ENCODE measurements at regions not wholly inside any gene's neighbourhood (a gene's known extent, or its start where the extent isn't known, plus 50 kb on each side); places are given as distances from the start of the nearest gene placed in this dataset.
"Not testable (repeated sequence)": the region's sequence is repeated elsewhere in the genome, so short reads cannot be mapped to it uniquely, and the experiment has no call there.

DNA sequence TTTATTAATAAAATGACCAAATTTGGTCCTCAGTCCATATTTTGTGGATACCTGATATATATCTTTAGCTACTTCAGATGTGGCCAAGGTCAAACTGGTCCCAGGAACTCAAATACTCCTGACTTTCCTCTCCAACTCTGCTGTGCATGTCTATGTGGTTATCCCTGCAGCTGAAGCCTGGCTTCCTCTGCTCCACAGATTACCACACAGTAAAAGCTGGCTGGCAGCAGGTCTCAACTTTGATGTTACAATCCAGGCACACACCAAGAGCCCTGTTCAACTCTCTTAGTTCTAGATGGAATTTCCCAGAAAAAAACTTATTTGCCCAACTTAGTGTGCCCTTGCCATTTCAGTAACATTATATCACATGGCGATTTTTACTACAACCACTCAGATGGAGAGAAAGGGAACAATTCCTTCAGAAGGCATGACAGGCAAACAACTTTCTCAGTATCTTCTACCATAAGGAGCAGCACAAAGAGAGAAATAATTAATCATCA, 479.5 kb downstream of the PLPP3 start:
- no peak for DNase-seq

DNA sequence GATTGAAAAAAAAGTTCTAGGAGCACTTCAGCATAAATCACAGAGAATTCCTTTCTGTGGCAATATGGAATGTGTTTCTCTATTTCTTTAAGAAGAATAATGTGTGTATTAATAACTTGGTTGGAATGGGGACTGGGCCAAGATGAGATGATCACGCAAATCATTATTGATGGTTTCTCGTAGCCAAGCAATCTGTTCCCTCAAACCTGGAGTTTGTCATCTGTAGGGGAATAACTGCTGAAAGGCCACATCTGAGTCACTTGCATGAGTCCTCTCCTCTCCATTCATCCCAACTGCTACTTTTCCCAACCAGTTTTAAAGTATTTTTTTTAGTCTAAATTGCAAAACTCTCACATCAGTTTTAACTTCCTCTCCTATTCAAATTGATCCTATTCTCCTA, 480.4 kb downstream of the PLPP3 start:
- DNase-seq = no peak

DNA sequence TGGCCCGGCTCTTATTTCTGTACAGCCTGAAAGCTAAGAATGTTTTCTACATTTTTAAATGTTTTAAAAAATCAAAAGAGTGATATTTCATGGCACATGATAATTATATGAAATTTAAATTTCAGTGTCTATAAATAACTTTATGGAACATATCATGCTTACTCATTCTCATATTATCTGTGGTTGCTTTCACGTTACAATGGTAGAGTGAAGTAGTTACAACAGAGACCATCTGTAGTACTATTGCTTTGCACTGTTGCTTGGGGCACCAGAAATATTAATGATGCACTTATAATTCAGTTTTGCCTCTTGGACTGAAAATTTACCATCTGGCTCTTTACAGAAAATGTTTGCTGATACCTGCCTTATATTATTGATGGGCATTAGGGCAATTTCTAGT, 481.6 kb downstream of the PLPP3 start:
- no peak for DNase-seq

DNA sequence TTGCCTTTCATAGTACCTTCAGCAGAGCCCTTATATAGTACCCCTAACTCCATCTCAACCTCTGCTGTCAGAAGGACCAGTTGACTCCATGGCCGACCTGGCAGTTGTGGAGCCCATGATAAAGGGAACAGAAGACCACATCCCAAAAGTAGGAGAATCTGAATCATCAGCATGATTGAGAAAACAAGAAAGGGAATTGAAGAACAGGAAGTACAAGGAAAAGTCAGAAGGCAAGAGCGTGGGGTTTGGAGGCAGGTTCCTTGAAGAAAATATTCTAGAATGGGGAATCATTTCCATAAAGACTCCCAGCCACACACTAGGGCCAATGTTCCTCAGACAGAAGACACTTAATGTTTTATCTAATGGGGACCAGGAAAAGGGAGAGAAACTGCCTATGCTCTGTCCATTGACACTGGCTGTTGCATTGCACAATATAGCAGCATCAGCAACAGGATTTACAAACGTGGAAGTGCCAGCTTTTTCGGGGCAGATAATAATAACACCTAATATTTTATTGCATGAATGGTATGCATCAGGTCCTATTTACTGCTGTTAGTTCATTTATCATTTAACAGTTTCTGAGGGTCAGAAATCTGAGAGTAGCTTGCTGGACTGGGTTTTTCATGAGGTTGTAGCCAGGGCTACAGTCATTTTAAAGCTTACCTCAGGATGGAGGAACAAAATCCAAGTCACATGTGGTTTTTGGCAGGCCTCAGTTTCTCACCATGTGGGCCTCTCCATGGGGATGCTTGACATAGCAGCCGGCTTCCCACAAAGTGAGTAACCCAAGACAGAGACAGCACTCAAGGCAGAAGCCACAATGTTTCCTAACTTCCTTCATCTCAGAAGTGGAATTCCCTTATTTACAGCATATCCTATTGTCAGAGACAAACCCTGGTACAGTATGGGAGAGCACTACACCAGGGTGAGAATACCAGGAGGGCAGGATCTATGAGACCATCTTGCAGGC, 483.4 kb downstream of the PLPP3 start:
- no peak for DNase-seq

DNA sequence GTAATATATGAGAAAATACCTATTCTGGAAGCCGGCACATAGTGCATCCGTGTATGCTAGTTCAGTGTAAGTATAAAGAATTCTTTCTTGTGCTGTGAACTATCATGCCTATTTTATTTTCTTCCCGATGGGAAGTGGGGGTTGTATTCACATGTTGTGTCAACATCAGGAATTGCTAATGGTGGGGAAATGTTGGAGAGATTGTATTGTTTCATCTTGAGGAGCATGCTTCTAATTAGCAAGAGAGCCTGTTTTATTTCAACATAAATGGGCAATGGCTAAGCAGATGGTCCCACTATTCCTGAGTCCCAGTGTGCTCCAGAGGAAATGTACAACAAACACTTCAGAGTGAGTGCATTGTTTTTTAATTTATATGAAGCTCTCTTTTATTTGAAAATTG, 485.2 kb downstream of the PLPP3 start:
- DNase-seq = no peak

DNA sequence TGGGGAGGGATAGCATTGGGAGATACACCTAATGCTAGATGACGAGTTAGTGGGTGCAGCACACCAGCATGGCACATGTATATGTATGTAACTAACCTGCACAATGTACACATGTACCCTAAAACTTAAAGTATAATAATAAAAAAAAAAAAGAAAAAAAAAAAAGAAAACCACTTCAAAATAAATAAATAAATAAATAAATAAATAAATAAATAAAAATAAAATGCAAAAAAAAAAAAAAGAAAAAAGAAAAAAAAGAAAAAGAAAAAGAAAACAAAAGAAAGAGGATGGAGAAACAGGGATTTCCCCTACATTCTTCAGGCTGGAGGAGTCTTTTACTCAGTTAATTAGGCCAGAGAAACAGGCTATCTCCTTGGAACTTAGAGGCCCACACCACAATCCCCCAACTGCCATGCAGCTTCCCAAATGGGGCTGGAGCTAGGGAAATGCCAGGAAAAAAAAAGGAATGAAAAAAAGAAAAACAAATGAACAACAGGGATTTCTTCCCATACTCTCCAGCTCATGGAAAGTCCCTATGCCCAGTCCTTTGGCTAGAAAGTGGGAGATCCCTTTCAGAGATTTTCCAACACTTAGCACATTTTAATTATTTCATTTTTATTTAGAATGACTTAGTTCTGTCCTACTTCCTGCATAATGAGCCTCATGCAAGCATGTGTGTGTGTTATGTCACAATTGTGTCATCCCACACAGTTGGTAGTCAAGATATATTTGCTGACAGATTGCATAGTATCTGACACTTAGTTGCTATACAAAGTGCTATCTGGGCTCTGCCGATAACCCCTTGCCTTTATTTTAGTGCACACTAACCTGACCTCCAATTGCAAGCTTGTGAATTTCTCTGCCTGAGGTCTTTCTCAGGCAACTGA, 486.4 kb downstream of the PLPP3 start:
- no peak for DNase-seq

DNA sequence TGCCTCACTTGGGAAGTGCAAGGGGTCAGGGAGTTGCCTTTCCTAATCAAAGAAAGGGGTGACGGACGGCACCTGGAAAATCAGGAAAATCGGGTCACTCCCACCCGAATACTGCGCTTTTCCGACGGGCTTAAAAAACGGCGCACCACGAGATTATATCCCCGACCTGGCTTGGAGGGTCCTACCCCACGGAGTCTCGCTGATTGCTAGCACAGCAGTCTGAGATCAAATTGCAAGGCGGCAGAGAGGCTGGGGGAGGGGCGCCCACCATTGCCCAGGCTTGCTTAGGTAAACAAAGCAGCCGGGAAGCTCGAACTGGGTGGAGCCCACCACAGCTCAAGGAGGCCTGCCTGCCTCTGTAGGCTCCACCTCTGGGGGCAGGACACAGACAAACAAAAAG, 489.5 kb downstream of the PLPP3 start:
- not testable (repeated sequence) for DNase-seq

DNA sequence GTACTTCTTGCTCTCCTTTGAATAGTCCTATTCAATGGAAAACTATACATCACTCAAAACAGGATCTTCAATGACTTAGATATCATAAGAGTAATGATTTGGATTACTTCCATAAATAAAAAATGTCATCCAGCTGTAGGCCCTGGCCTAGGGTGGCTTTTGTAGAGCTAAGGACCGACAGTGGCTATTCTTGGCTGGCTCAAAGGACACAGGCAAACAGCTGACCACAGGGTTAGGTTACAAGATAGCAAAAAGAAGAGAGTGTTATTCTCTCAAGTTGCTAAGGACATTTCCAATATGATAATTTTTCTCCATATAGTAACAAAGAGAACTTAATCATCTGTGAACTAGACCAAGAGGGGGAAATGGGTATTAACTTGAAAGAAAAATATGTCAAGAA, 495.1 kb downstream of the PLPP3 start:
- DNase-seq = no peak

DNA sequence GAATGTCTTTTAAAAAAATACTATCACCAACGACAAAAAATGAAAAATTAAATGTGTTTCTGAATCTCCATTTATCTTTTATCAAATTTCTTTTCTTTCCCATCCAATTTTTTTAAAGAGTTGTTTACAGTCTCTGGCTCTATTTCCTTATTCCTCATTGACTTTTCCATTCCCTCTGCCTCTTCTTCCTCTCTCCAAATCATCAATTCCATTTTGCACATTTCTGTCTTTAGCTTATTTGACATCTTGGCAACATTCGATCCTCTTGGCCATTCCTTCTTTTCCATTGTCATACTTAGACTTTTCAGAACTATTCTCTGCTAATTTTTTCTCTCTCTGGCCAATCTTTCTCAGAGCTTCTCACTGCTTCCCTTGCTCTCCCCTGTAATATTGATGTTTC, 497.6 kb downstream of the PLPP3 start:
- no peak for DNase-seq

DNA sequence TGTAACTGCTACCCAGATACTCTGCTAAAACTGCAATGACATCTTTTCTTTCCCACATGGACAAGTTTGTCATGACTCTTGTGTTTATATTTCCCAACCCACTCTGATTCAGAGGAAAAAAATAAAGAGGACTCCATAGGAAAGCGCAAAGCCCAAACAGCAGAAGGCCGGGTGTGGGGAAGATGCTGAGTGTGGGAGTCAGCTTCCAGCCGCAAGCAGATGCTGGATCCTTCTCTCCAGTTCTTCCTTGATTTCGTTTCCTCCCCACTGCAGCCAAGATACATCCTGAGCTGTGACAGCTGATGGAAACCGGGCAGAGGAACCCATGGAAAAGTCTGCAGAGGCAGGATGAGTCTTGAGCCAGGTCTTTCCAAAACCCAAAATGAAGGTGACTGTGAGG, 498.2 kb downstream of the PLPP3 start:
- no peak for DNase-seq

DNA sequence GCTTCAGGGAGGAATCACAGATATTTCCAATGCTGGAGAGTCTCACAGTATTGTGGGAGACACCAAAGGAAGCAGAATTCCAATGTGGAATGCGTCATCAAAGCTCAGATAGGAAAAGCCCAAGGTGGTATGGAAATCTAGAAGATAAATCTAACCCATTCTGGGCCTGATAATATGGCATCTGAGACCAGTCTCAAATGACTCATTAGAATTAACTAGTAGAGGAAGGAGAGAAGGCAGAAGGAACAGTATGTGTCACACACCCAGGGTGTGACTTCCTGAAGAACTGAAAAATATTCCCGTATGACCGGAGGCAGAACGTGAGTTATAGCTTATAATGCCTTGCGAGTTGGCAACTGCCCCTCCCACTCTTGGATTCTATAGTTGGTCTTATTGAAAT, 499.2 kb downstream of the PLPP3 start:
- no peak for DNase-seq

DNA sequence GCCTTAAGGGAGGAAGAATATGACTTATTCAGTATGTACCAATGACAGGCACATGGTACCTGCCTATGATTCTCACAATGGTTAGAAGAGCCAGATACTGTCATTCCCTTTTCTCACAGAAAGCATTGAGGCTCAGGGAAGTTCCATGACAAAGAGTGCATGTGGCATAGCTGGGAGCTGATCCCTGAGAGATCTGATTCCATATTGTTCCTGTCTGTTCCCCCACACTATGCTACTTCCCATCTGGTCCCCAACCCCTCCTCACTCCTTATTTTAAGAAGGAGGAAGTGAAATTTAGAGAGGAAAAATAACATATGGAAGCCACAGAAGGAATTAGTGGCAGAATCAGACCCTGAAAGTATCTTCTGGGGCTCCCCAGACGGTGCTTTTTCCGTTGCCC, 500.0 kb downstream of the PLPP3 start:
- no peak for DNase-seq

DNA sequence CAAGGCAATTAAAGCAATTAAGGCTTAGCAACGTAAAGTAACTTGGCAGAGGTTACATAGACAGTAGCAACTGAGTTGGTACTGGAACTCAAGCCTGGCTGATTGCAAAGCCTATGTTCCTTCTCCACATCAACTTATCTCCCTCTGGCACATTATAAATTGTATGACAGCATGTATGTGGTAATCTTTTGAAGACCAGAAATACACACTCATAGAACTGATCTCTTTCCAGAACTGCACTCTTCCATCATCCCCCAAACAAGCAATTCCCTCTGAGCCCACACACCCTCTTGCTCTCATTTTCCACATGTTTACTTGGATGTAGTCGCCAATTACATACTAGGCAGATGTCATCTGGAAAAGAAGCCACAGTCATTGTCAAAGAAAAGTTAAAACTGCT, 502.2 kb downstream of the PLPP3 start:
- no peak for DNase-seq

DNA sequence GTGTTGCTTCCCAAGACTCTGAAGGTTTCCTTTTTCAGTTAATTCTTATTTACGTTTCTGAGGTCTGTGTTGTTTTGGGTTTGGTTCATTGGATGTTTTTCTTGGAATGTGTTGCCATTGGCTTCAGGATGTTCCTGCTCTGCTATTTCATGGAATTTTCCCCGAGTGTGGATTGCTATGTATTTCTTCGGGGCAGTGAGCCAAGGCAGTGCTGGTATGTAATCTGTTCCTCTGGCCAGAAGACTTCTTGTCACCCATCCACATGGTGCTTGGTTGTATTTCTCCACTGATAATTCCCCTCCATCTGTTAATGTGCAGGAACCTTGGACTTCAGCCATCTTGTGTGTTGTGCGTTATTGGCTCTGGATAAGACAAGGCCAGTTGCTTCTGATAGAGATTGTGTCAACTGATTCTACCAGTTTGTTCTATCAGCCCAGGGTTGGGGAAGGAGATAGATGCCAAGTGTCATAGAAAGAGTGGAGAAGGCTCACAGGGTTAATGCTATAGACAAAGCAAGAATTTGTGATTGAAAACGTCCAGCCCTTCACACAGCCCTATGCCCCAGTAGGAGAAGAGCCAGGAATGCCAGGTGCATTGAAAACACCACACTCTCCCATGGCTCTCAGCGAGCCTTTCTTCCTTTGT, 505.2 kb downstream of the PLPP3 start:
- DNase-seq = no peak

DNA sequence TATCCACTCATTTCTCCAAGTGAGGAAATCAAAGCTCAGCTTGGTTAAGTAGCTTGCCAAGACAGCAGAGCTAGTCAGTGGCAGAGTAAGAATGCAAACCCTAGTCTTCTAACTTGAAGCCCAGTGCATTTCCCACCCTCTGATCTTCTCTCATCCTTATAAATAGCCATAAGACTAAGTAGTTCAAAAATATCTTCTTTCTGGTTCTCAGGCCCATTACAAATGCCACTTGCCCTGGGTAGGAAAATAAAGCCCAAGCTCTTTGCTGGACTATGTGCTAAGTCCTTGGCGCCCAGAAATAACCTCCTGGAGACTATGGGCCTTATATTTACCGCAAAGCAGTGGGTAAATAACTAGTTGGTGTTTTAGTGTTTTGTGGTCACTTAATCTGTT, 505.8 kb downstream of the PLPP3 start:
- no peak for DNase-seq

DNA sequence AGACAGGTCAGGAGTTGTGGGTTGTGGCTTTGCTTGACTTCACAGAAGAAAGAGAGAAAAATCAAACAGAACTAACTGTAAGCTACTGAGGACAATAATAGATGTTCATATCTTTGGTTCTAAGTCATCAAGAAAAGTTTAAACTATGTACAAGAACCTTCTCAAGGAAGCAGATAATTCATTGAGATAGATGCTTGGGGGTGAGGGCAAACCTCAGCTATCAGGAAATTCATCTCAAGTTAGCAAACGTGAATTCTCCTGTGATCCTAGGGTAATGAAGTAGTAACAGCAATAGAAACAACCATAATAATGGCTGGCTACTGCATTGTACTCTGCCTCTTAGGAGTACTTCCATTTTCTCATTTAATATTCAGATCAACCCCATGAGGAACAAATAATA, 506.2 kb downstream of the PLPP3 start:
- no peak for DNase-seq

DNA sequence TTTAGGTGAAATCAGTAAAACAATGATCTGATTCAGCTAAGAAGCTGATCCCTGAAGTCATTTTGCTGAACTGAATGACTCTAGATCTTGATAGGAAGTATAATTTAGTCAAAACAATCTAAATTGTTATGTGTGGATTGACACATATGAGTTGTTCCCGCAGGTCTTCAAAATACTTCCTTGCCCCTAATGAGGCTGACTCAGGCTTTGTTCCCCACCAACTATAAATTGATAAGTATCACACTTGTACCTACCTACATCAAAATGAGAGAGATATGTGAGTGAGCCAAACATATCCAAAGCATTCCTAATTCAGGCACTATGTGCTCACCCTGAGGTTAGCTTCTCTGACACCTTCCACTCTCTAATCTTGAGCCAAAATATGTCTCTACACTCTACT, 507.1 kb downstream of the PLPP3 start:
- DNase-seq = no peak

DNA sequence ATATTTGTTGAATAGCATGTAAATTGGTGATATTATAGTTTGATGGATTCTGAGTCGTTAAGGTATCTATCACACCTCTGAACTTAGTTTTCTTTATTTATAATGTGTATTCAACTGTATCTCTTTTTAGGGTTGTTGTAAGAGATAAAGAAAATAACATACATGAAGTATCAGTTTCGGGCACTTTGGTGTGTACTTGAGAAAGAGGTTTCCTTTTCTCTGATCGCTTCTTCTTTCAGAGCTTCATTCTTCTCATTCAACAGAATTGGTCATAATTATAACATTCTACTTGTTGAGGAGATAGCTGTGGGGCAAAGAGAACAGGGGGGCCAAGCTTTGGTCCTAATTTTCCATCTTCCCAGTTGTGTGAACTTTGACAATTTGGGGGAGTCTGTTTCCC, 508.0 kb downstream of the PLPP3 start:
- DNase-seq = no peak

DNA sequence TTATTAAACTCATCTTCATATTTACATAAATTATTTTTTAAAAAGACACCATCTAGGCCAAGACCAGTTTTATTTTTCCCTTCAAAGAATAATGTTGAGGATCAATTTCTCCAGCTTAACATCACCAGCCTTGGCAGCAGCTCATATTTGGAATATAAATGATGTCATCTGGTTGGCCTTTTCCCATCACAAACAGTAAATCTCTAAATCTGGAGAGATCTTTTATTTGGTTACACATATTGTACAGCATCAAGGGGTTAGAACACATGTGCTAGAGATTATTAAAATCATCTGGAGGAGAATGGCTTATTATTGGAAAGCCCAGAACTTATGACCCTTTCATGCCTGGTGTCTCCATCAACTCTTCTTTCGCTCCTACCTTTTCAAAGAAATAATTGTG, 508.8 kb downstream of the PLPP3 start:
- DNase-seq = no peak

DNA sequence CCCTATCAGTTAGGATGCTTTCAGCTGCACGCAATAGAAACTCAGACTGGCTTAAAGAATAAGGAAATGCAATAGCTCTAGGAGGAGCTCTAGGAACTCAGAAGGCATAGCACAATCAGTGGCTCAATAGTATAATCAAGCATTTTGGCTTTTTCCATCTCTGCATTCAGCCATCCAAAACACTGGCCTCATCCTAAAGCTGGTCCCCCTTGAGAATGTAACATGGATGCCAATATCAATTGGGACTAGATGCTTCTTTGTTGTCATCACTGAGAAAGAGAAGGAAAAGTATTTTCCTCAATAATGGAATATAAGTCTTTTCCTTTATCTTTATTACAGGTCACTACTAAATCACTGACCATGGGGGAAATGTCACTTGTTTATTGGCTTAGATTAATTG, 509.5 kb downstream of the PLPP3 start:
- DNase-seq = no peak

DNA sequence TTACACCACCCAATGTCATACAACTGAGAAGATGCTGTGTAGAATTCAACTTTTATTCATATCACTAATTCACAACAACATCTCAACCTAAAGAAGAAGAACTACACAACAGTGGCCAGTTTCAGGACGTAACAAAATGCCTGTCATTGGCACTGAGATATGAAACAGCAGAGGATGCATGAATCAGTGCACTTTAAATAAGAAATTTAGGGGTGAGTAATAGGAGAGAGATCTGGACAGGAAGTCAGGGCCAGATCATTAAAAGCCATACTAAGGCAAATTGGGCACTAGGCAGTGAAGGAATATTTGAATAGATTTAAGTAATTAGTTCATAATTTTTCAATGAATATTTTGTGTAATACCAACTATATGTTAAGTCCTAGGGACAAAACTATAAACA, 510.5 kb downstream of the PLPP3 start:
- no peak for DNase-seq

DNA sequence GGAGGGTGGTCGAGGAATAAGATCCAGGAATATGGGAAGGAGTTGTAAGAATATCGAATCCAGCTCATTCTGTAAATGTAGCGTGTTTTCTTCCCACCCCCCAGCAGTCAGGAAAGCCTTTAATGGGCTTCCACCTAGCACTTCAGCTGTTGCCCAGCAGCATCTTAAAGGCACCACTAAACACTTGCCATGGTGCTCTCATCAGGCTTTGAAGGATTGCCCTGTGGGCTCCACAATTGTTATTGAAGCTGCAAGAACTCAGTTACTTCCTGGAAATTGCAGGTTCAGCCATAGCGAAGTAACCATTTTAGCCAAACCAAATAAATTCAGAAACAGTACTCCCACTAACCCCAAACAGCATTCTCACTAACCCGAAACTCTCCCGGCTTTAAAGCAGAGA, 511.2 kb downstream of the PLPP3 start:
- no peak for DNase-seq

DNA sequence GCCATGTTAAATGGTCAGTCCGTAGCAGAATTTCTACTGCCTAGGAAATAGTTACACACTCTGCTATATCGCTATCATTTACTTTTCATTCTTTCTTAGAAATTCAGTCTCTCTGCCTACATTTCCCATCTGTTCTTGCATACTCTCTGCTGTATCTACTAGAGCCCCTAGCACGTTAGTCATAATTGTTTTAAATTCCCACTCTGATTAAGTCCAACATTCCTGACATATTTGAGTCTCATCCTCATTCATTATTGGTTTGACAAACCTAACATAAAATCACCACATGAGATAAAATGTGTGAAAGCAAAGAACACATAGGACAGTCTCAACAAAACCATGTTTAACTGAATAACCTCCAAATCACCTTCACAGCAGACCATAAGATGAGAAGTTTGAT, 513.6 kb downstream of the PLPP3 start:
- DNase-seq = no peak

Data from SHP77 treated with DMSO at 0.1 percent for 48 hours (cell line).